ENCODE measurements at regions not wholly inside any gene's neighbourhood (a gene's known extent, or its start where the extent isn't known, plus 50 kb on each side); places are given as distances from the start of the nearest gene placed in this dataset.
"Not testable (repeated sequence)": the region's sequence is repeated elsewhere in the genome, so short reads cannot be mapped to it uniquely, and the experiment has no call there.

GRCh38 chr3:135646873-135647272 lies 318.7 kb upstream of the PPP2R3A start:
- no peak for DNase-seq

DNA sequence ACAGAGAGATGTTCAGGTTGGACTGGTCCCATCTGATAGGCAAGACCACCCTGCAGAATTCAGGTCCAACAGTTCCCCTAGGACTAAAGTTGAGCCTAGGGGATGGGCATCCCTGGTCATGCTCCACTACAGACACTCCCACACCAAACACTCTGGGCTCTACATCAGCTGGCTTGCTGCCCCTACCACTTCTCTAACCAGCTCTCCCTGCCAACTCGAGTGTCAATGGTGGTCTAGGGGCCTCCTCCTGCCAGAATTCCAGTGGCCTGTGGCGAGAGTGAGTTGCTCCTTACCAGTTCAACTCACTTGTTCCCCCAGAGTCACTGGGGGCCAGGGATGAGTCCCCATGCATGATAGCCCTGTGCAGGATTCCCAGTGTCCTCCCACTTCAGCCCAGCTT lies 316.2 kb upstream of the PPP2R3A start:
- DNase-seq = no peak

DNA sequence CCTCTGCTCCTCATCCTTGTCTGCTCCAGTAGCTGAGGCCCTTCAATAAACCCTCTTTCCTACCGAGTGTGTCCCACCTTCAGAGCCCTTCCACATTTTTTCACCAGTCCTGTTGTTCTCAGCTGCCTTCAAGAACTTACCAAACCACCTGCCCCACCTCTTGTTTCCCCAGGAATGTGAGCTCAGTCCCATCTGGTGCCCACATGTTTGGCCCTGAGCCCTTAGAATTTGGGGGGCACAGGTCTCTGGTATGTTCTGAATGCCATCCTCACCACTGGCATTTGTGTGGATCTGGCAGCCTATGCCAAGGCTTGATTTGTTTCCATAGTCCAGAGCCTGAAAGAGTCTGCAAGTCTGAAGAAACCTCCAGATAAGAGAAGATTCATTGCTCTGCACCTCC lies 315.2 kb upstream of the PPP2R3A start:
- no peak for DNase-seq

GRCh38 chr3:135652388-135652787 lies 313.1 kb upstream of the PPP2R3A start:
- no peak for DNase-seq

GRCh38 chr3:135655328-135655727 lies 310.2 kb upstream of the PPP2R3A start:
- DNase-seq = no peak

- DNase-seq = not testable (repeated sequence)
Observed at GRCh38 chr3:135658451-135658850, 307.1 kb upstream of the PPP2R3A start.

DNA sequence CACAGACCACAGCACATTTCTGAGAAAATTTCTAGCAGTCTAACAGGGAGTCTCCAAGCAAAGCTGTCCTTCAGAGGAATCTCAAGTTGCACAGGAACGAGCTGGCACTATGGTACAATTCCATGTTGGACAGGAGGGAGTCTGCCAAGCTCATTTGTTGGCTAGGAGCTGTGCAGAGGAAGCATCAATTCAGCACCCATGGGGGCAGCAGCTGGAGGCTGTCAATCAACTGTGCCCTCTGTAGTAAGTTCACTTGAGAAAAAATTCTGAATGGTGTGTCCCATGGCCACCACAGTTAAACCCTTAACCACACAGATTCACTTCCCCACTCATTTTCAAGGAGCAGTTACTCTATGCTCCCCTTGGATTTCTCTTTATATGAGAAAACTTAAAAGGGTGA lies 298.5 kb upstream of the PPP2R3A start:
- DNase-seq = no peak

- DNase-seq = no peak
Observed at GRCh38 chr3:135674508-135674907, 291.0 kb upstream of the PPP2R3A start.

DNA sequence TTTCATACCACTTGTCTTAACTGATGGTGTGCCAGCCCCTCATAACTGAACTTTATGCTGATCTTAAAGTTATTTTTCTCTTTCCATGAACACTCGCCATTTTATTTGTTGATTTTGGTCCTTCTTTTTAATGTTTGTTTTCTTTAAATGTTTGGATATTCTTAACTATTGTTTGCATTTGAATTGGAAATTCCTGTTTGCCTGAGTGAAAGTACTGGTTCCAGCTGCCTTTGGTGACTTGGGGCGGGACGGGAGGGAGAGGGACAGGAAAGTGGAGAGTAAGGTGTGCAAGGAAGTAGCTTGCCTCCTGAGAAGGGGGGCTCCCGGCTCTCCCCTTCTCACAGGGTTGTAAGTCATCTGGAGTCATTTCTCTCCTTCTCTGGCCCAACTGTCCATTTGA lies 287.1 kb upstream of the PPP2R3A start:
- no peak for DNase-seq

GRCh38 chr3:135688003-135688402 lies 277.5 kb upstream of the PPP2R3A start:
- no peak for DNase-seq

DNA sequence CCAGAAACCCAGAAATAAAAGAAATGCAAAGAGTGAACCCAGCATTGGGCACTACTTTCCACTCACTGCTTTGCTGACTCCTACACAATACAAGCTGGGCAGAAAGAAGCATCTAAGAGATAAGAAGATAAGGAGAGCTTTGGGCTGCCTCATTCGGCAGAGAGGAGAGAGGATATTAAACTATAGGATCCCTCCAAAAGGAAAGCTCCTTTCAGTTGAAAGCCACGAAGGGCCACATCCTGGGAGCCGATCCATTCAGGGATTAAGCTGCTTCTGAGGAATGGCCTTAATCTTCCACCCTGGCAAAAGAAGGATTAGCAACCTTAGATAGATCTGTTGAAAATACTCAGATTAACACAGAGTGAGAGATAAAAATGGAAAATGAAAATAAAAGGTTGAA lies 274.9 kb upstream of the PPP2R3A start:
- no peak for DNase-seq

GRCh38 chr3:135691240-135691639 lies 274.3 kb upstream of the PPP2R3A start:
- DNase-seq = no peak

DNA sequence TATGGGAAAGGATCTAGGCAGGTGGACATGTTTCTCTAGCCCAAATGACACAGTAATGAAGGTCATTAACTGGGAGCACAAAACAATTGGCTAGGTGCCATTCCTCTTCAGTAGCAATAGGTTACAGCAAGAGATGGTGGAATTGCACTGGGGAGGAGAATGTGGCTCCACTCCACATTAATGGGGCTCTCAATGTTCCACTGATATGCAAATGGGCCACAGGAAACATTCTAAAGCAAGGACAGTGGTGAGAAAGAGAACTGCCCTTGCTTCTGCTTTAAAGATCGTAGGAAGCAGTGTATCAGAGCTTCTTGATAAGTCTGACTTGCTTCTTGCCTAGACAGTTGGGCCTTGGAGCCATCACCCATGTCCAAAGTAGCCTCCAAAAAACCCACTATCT lies 271.4 kb upstream of the PPP2R3A start:
- DNase-seq = no peak

DNA sequence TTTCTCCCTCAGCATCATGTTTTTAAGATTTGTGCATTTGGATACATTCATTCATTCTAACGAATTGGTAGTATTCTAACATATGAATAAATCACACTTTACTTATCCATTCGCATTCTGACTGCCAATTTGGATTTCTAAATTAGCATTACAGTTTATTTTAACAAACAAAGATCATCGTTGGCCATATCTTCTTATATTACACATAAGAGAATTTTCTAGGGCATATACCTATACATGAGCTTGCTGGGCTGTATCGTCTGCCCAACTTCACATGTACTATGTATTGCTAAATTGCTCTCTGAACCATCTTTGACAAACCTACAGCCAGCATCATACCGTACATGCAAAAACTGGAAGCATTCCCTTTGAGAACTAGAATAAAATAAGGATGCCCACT lies 265.8 kb upstream of the PPP2R3A start:
- DNase-seq = no peak

GRCh38 chr3:135706758-135707375 lies 258.7 kb upstream of the PPP2R3A start:
- no peak for DNase-seq

GRCh38 chr3:135719449-135719848 lies 246.1 kb upstream of the PPP2R3A start:
- DNase-seq = no peak

GRCh38 chr3:135728007-135728721 lies 237.4 kb upstream of the PPP2R3A start:
- no peak for DNase-seq

GRCh38 chr3:135731546-135731945 lies 234.0 kb upstream of the PPP2R3A start:
- no peak for DNase-seq

GRCh38 chr3:135736740-135737139 lies 228.8 kb upstream of the PPP2R3A start:
- no peak for DNase-seq

GRCh38 chr3:135739779-135740178 lies 225.7 kb upstream of the PPP2R3A start:
- no peak for DNase-seq

GRCh38 chr3:135740211-135740610 lies 225.3 kb upstream of the PPP2R3A start:
- no peak for DNase-seq

- DNase-seq = no peak
Observed at GRCh38 chr3:135740751-135741150, 224.8 kb upstream of the PPP2R3A start.

GRCh38 chr3:135751991-135752390 lies 213.5 kb upstream of the PPP2R3A start:
- DNase-seq = no peak

- no peak for DNase-seq
Observed at GRCh38 chr3:135752851-135753250, 212.7 kb upstream of the PPP2R3A start.

GRCh38 chr3:135753506-135753905 lies 212.0 kb upstream of the PPP2R3A start:
- no peak for DNase-seq
